GM12864 (cell line): ENCODE measurements at regions not wholly inside any gene's neighbourhood (a gene's known extent, or its start where the extent isn't known, plus 50 kb on each side); places are given as distances from the start of the nearest gene placed in this dataset.

Experiments used
- DNase-seq: peaks from one replicate; pipeline ENCODE4 v3.0.0-alpha.2; 2011; ENCODE audit warnings: low read depth
- H3K4me3 ChIP-seq: 2 replicates; pipeline ENCODE4 v1.5.1; 2011; ENCODE audit warnings: mild to moderate bottlenecking, low read depth, low read length, control low read depth
- CTCF ChIP-seq: IDR thresholded peaks from 2 replicates; pipeline ENCODE4 v1.5.1; 2011; ENCODE audit warnings: low read depth, mild to moderate bottlenecking, moderate library complexity, low read length, control low read depth, inconsistent platforms; ENCODE audit errors: missing control alignments

- no peak overlapping the region for H3K4me3 ChIP-seq
- no peak for DNase-seq
- no peak for TF ChIP-seq CTCF
Measured at GRCh38 chr2:12495247-12495868, 221.4 kb upstream of the TRIB2 start.

- no peak for TF ChIP-seq CTCF
- no peak for DNase-seq
Measured at GRCh38 chr2:12498286-12498685, 218.4 kb upstream of the TRIB2 start.

GRCh38 chr2:12498704-12499103 is 218.0 kb upstream of the TRIB2 start:
- no peak for DNase-seq
- no peak overlapping the region for H3K4me3 ChIP-seq
- TF ChIP-seq CTCF: no peak

More at GRCh38 chr2:12498286-12498685, 218.4 kb upstream of the TRIB2 start:
- H3K4me3 ChIP-seq: no peak overlapping the region

GRCh38 chr2:12500899-12501298 is 215.8 kb upstream of the TRIB2 start:
- no peak for TF ChIP-seq CTCF
- H3K4me3 ChIP-seq: no peak overlapping the region
- DNase-seq: no peak

- TF ChIP-seq CTCF: no peak
- no peak overlapping the region for H3K4me3 ChIP-seq
- DNase-seq: peak; percentile 83
Measured at GRCh38 chr2:12501469-12502158, 215.1 kb upstream of the TRIB2 start.

GRCh38 chr2:12502759-12503158 is 214.0 kb upstream of the TRIB2 start:
- no peak for DNase-seq
- TF ChIP-seq CTCF: no peak
- no peak overlapping the region for H3K4me3 ChIP-seq

- TF ChIP-seq CTCF: no peak
- H3K4me3 ChIP-seq: no peak overlapping the region
- DNase-seq: no peak
Measured at GRCh38 chr2:12504443-12504842, 212.3 kb upstream of the TRIB2 start.
